ENCODE measurements at regions not wholly inside any gene's neighbourhood (a gene's known extent, or its start where the extent isn't known, plus 50 kb on each side); places are given as distances from the start of the nearest gene placed in this dataset.

GRCh38 chr6:119742188-119742803, 392.7 kb upstream of the MAN1A1 start:
- DNase-seq (ENCODE audit: low read depth) (peak; percentile 39), FAIRE-seq (no peak)
- Histone ChIP-seq H3K4me3 (ENCODE audit: low read depth, low read length) (no peak overlapping the region), H3K36me3 (ENCODE audit: control insufficient read depth, insufficient read depth, low read length) (no peaks in the 10 kb centered on the region), H3K27me3 (ENCODE audit: control insufficient read depth, insufficient read depth, low read length) (no peaks in the 10 kb centered on the region)
- TF ChIP-seq CTCF (IDR thresholded peaks at IDR 0.05; ENCODE audit: insufficient read depth, low read length, severe bottlenecking), result peak; percentile 86

GRCh38 chr6:119739769-119740168, 390.2 kb upstream of the MAN1A1 start:
- TF ChIP-seq CTCF (IDR thresholded peaks at IDR 0.05; ENCODE audit: insufficient read depth, low read length, severe bottlenecking), result no peak
- DNase-seq (ENCODE audit: low read depth) (no peak), FAIRE-seq (no peak)
- H3K36me3 ChIP-seq (ENCODE audit: control insufficient read depth, insufficient read depth, low read length), result no peaks in the 10 kb centered on the region
- no peaks in the 10 kb centered on the region for H3K27me3 ChIP-seq (ENCODE audit: control insufficient read depth, insufficient read depth, low read length)
- H3K4me3 ChIP-seq (ENCODE audit: low read depth, low read length), result no peak overlapping the region

- no peak for FAIRE-seq
- Histone ChIP-seq H3K36me3 (ENCODE audit: control insufficient read depth, insufficient read depth, low read length) (no peaks in the 10 kb centered on the region), H3K4me3 (ENCODE audit: low read depth, low read length) (no peak overlapping the region), H3K27me3 (ENCODE audit: control insufficient read depth, insufficient read depth, low read length) (no peaks in the 10 kb centered on the region)
- no peak for DNase-seq (ENCODE audit: low read depth)
- TF ChIP-seq CTCF (IDR thresholded peaks at IDR 0.05; ENCODE audit: insufficient read depth, low read length, severe bottlenecking), result no peak
These were observed 388.9 kb upstream of the MAN1A1 start for GRCh38 chr6:119738425-119738824.

GRCh38 chr6:119736296-119737021, 386.9 kb upstream of the MAN1A1 start:
- TF ChIP-seq CTCF (IDR thresholded peaks at IDR 0.05; ENCODE audit: insufficient read depth, low read length, severe bottlenecking), result no peak
- no peaks in the 10 kb centered on the region for H3K27me3 ChIP-seq (ENCODE audit: control insufficient read depth, insufficient read depth, low read length)
- H3K36me3 ChIP-seq (ENCODE audit: control insufficient read depth, insufficient read depth, low read length), result no peaks in the 10 kb centered on the region
- FAIRE-seq, result no peak
- no peak for DNase-seq (ENCODE audit: low read depth)
- H3K4me3 ChIP-seq (ENCODE audit: low read depth, low read length), result no peak overlapping the region

GRCh38 chr6:119735530-119735929, 386.0 kb upstream of the MAN1A1 start:
- TF ChIP-seq CTCF (IDR thresholded peaks at IDR 0.05; ENCODE audit: insufficient read depth, low read length, severe bottlenecking), result no peak
- peak; percentile 93 for FAIRE-seq
- no peak for DNase-seq (ENCODE audit: low read depth)
- no peak overlapping the region for H3K4me3 ChIP-seq (ENCODE audit: low read depth, low read length)
- no peaks in the 10 kb centered on the region for H3K27me3 ChIP-seq (ENCODE audit: control insufficient read depth, insufficient read depth, low read length)
- H3K36me3 ChIP-seq (ENCODE audit: control insufficient read depth, insufficient read depth, low read length), result no peaks in the 10 kb centered on the region

All from bronchial epithelial cell (primary cell).